Neural progenitor cell (in vitro differentiated cells): ENCODE measurements at regions not wholly inside any gene's neighbourhood (a gene's known extent, or its start where the extent isn't known, plus 50 kb on each side); places are given as distances from the start of the nearest gene placed in this dataset.

Source experiments
- DNase-seq: peaks from one replicate; pipeline ENCODE4 v3.0.0-alpha.2; 2016; ENCODE audit warnings: low spot score
- H2AFZ ChIP-seq: fragments of 200-600 bp; sonication (generic); replicated peaks from 2 replicates; pipeline ENCODE4 v1.6.1; 2016; ENCODE audit warnings: antibody characterized with exemption
- H3F3A ChIP-seq: fragments of 200-600 bp; sonication (generic); 2 replicates; pipeline ENCODE4 v1.6.1; 2016; ENCODE audit warnings: antibody characterized with exemption, low read depth
- H3K27ac ChIP-seq: fragments of 200-600 bp; sonication (generic); 2 replicates; pipeline ENCODE4 v1.5.1; 2016; ENCODE audit warnings: mild to moderate bottlenecking
- H3K27me3 ChIP-seq: fragments of 200-600 bp; sonication (generic); 2 replicates; pipeline ENCODE4 v1.6.1; 2016; ENCODE audit warnings: mild to moderate bottlenecking, moderate library complexity
- H3K36me3 ChIP-seq: fragments of 200-600 bp; sonication (generic); 2 replicates; pipeline ENCODE4 v1.5.1; 2016
- H3K4me1 ChIP-seq: fragments of 200-600 bp; sonication (generic); 2 replicates; pipeline ENCODE4 v1.6.1; 2016; ENCODE audit warnings: mixed run types
- H3K4me2 ChIP-seq: fragments of 200-600 bp; sonication (generic); 2 replicates; pipeline ENCODE4 v1.6.1; 2016
- H3K4me3 ChIP-seq: fragments of 200-600 bp; sonication (generic); 2 replicates; pipeline ENCODE4 v1.5.1; 2016
- H3K79me2 ChIP-seq: fragments of 200-600 bp; sonication (generic); 2 replicates; pipeline ENCODE4 v1.6.1; 2016; ENCODE audit warnings: low read depth
- H3K9ac ChIP-seq: fragments of 200-600 bp; sonication (generic); 2 replicates; pipeline ENCODE4 v1.6.1; 2016
- H3K9me3 ChIP-seq: fragments of 200-600 bp; sonication (generic); 2 replicates; pipeline ENCODE4 v1.5.1; 2016; ENCODE audit warnings: low read depth
- H4K20me1 ChIP-seq: fragments of 200-600 bp; sonication (generic); 2 replicates; pipeline ENCODE4 v1.6.1; 2016; ENCODE audit warnings: low read depth
- H3K27ac Mint-ChIP-seq: 3 replicates; pipeline ENCODE4 v1.8.0; 2021; ENCODE audit warnings: mixed read lengths
- H3K27me3 Mint-ChIP-seq: 2 replicates; pipeline ENCODE4 v1.8.0; 2022; ENCODE audit warnings: low read depth, mild to moderate bottlenecking, inconsistent platforms, moderate library complexity, mixed read lengths; ENCODE audit not compliant: insufficient read depth
- H3K36me3 Mint-ChIP-seq: 3 replicates; pipeline ENCODE4 v1.8.0; 2021; ENCODE audit warnings: mixed read lengths
- H3K4me1 Mint-ChIP-seq: 3 replicates; pipeline ENCODE4 v1.8.0; 2021; ENCODE audit warnings: mixed read lengths
- H3K4me3 Mint-ChIP-seq: 3 replicates; pipeline ENCODE4 v1.8.0; 2021; ENCODE audit warnings: mild to moderate bottlenecking, moderate library complexity, mixed read lengths
- H3K9me3 Mint-ChIP-seq: 3 replicates; pipeline ENCODE4 v1.8.0; 2020; ENCODE audit warnings: mixed read lengths
- EZH2 ChIP-seq: fragments of 200-600 bp; sonication (generic); IDR thresholded peaks from 2 replicates; pipeline ENCODE4 v1.6.1; 2017; ENCODE audit warnings: antibody characterized with exemption, mild to moderate bottlenecking, moderate library complexity
- EZH2phosphoT487 ChIP-seq: fragments of 200-600 bp; sonication (generic); IDR thresholded peaks from 2 replicates; pipeline ENCODE4 v1.6.1; 2017; ENCODE audit warnings: antibody characterized with exemption
- TF ChIP-seq, protein P1 (sequence below): fragments of 200-600 bp; sonication (generic); IDR thresholded peaks from 2 replicates; pipeline ENCODE4 v1.5.1; 2017; ENCODE audit warnings: antibody characterized with exemption, mild to moderate bottlenecking

DNA sequence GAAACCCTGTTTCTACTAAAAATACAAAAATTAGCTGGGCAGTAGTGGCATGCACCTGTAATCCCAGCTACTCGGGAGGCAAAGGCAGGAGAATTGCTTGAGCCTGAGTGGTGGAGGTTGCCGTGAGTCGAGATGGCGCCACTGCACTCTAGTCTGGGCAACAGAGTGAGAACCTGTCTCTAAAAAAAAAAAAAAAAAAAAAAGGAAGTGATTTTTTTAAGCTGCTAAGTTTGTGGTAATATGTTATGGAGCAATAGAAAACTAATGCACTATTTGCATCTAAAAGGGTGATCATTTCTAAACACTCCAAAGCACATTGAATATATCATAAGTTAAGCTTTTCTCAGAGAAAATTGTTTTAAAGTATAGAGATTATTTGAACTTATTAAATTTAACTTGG lies 244.8 kb upstream of the SPAG17 start:
- no peaks in the 10 kb centered on the region for H3K4me1 ChIP-seq
- no peak overlapping the region for H3K27ac ChIP-seq
- DNase-seq = no peak
- no peaks in the 10 kb centered on the region for H4K20me1 ChIP-seq
- peaks cover 2% of the 10 kb centered on the region for H3K27me3 Mint-ChIP-seq
- H3K4me2 ChIP-seq = no peak overlapping the region
- no peaks in the 10 kb centered on the region for H3K4me1 Mint-ChIP-seq
- H3K36me3 Mint-ChIP-seq = no peaks in the 10 kb centered on the region
- no peaks in the 10 kb centered on the region for H3K27me3 ChIP-seq
- TF ChIP-seq EZH2 (no peak), EZH2phosphoT487 (no peak)
- TF ChIP-seq, protein P1, sequence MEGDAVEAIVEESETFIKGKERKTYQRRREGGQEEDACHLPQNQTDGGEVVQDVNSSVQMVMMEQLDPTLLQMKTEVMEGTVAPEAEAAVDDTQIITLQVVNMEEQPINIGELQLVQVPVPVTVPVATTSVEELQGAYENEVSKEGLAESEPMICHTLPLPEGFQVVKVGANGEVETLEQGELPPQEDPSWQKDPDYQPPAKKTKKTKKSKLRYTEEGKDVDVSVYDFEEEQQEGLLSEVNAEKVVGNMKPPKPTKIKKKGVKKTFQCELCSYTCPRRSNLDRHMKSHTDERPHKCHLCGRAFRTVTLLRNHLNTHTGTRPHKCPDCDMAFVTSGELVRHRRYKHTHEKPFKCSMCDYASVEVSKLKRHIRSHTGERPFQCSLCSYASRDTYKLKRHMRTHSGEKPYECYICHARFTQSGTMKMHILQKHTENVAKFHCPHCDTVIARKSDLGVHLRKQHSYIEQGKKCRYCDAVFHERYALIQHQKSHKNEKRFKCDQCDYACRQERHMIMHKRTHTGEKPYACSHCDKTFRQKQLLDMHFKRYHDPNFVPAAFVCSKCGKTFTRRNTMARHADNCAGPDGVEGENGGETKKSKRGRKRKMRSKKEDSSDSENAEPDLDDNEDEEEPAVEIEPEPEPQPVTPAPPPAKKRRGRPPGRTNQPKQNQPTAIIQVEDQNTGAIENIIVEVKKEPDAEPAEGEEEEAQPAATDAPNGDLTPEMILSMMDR = no peak
- no peak overlapping the region for H2AFZ ChIP-seq
- no peaks in the 10 kb centered on the region for H3K79me2 ChIP-seq
- no peak overlapping the region for H3K4me3 Mint-ChIP-seq
- no peaks in the 10 kb centered on the region for H3K36me3 ChIP-seq
- no peak overlapping the region for H3K27ac Mint-ChIP-seq
- no peaks in the 10 kb centered on the region for H3K9me3 ChIP-seq
- H3F3A ChIP-seq = no peaks in the 10 kb centered on the region
- H3K9me3 Mint-ChIP-seq = no peaks in the 10 kb centered on the region
- H3K4me3 ChIP-seq = no peak overlapping the region
- H3K9ac ChIP-seq = no peak overlapping the region

- Histone ChIP-seq H3K9me3 (no peaks in the 10 kb centered on the region), H3K79me2 (no peaks in the 10 kb centered on the region), H3K4me3 (no peak overlapping the region), H4K20me1 (no peaks in the 10 kb centered on the region), H2AFZ (no peak overlapping the region), H3K4me1 (no peaks in the 10 kb centered on the region), H3K4me2 (no peak overlapping the region), H3K27me3 (no peaks in the 10 kb centered on the region), H3F3A (no peaks in the 10 kb centered on the region), H3K9ac (no peak overlapping the region), H3K27ac (no peak overlapping the region), H3K36me3 (no peaks in the 10 kb centered on the region)
- TF ChIP-seq, protein P1 = no peak
- TF ChIP-seq EZH2 (no peak), EZH2phosphoT487 (no peak)
- peaks cover 2% of the 10 kb centered on the region for H3K27me3 Mint-ChIP-seq
- no peaks in the 10 kb centered on the region for H3K36me3 Mint-ChIP-seq
- no peak overlapping the region for H3K27ac Mint-ChIP-seq
- DNase-seq = no peak
- H3K4me3 Mint-ChIP-seq = no peak overlapping the region
- no peaks in the 10 kb centered on the region for H3K4me1 Mint-ChIP-seq
- H3K9me3 Mint-ChIP-seq = no peaks in the 10 kb centered on the region
These were observed 236.9 kb upstream of the SPAG17 start for GRCh38 chr1:118421868-118422350.

DNA sequence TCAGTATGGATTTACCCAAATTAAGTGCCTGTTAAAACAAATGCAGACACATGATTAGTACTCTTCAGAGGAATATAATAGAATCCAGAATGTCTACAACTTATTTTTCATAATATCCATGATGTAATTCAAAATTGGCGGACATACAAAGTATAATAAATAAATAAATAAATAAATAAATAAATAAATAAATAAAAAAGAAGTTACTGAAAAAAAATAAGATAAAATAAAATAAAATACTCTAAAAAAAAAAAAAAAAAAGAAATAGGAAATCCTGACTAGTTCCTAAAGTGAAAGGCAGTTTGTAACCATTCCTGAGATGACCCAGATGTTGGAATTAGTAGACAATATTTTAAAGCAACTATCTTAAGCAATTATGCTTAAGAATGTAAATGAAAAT lies 219.0 kb upstream of the SPAG17 start:
- Histone ChIP-seq H3K4me3 (no peak overlapping the region), H4K20me1 (no peaks in the 10 kb centered on the region), H3K4me1 (no peaks in the 10 kb centered on the region), H3K36me3 (no peaks in the 10 kb centered on the region), H3K9me3 (no peaks in the 10 kb centered on the region), H2AFZ (no peak overlapping the region), H3K79me2 (no peaks in the 10 kb centered on the region), H3K27ac (no peak overlapping the region), H3K4me2 (no peak overlapping the region), H3F3A (peaks cover 4% of the 10 kb centered on the region), H3K27me3 (no peaks in the 10 kb centered on the region), H3K9ac (no peak overlapping the region)
- H3K4me3 Mint-ChIP-seq = no peak overlapping the region
- H3K9me3 Mint-ChIP-seq = peaks cover 11% of the 10 kb centered on the region
- no peaks in the 10 kb centered on the region for H3K36me3 Mint-ChIP-seq
- no peaks in the 10 kb centered on the region for H3K27me3 Mint-ChIP-seq
- H3K27ac Mint-ChIP-seq = no peak overlapping the region
- H3K4me1 Mint-ChIP-seq = no peaks in the 10 kb centered on the region
- DNase-seq = no peak
- TF ChIP-seq, protein P1 = no peak

DNA sequence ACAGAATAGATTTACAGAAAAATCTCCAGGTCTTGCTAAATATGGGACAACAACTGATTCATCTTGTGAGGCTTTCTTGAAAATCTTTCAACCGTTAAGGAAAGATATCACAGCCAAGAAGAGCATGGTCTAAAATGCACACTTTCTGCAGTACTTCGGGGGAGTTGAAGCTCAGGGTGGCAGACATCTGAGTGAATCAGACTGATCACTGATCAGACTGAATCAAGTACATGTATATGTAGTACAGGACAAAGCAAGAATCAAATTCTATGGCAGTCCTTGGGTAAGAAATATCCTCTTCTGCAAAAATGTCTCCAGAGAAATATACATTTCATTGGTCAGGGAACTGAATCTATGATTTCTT lies 212.4 kb upstream of the SPAG17 start:
- Histone ChIP-seq H3K36me3 (no peaks in the 10 kb centered on the region), H3F3A (peaks cover 4% of the 10 kb centered on the region), H2AFZ (no peak overlapping the region), H3K27ac (no peak overlapping the region), H3K27me3 (no peaks in the 10 kb centered on the region), H3K79me2 (no peaks in the 10 kb centered on the region), H3K4me1 (no peaks in the 10 kb centered on the region), H3K9me3 (no peaks in the 10 kb centered on the region), H3K9ac (no peak overlapping the region), H3K4me3 (no peak overlapping the region), H3K4me2 (no peak overlapping the region), H4K20me1 (no peaks in the 10 kb centered on the region)
- no peaks in the 10 kb centered on the region for H3K9me3 Mint-ChIP-seq
- H3K4me1 Mint-ChIP-seq = no peaks in the 10 kb centered on the region
- no peak overlapping the region for H3K4me3 Mint-ChIP-seq
- TF ChIP-seq EZH2 (no peak), EZH2phosphoT487 (no peak)
- TF ChIP-seq, protein P1 = no peak
- H3K27me3 Mint-ChIP-seq = peaks cover 2% of the 10 kb centered on the region
- DNase-seq = no peak
- no peak overlapping the region for H3K27ac Mint-ChIP-seq
- no peaks in the 10 kb centered on the region for H3K36me3 Mint-ChIP-seq
